ENCODE measurements at regions not wholly inside any gene's neighbourhood (a gene's known extent, or its start where the extent isn't known, plus 50 kb on each side); places are given as distances from the start of the nearest gene placed in this dataset.
A peak's percentile ranks its signal among the peaks of the same experiment; 100 is the strongest.

- intact Hi-C loops (cut with DNase I): no loop called here
- peak in 1 of 10 donors; percentile 62 for DNase-seq
Measured at GRCh38 chr5:8306288-8306896, 437.4 kb downstream of the MTRR start.

- DNase-seq: no peak
- intact Hi-C loops (cut with DNase I): no loop called here
Measured at GRCh38 chr5:8314965-8315364, 446.0 kb downstream of the MTRR start.

GRCh38 chr5:8316608-8317280 lies 447.8 kb downstream of the MTRR start:
- intact Hi-C loops (cut with DNase I): no loop called here
- DNase-seq: no peak

DNA sequence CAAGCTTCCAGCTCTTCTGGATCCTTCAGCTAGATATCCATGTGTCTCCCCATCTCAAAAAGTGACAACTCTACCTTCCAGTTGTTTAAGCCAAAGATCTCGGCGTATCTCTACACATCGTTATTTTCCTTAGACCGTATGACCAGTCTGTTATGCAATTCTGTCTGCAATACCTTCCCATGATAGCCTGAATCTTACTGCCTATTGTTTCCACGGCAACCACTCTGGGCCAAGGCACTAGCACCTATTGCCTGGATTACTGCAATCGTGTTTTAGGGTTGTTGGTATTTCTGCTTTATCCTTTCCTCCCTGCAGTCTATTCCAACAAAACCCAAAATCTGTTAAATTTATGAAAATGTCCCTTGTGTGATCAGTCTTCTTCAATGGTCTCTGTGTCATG lies 448.4 kb downstream of the MTRR start:
- intact Hi-C loops (cut with DNase I): no loop called here
- DNase-seq: no peak

DNA sequence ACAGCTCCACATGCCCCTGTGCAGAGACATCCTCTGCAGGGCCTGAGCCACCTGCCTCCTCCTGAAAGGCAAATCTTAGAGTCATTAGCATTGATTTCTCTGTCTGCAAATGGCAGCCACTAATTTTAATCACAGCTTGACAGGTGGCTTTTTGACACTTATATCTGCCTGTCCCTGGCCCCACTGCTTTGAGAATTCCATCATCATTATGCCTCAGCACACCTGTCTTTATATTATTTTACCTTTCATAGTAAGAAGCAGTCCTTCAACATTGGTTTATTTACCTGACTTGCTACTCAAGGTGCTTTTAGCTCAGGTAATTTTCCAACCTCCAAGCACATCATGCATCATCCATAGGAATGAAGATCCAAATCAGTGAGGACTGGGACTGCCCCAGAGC lies 451.3 kb downstream of the MTRR start:
- intact Hi-C loops (cut with DNase I): no loop called here
- no peak for DNase-seq

GRCh38 chr5:8321272-8321671 lies 452.3 kb downstream of the MTRR start:
- intact Hi-C loops (cut with DNase I): no loop called here
- DNase-seq: no peak

DNA sequence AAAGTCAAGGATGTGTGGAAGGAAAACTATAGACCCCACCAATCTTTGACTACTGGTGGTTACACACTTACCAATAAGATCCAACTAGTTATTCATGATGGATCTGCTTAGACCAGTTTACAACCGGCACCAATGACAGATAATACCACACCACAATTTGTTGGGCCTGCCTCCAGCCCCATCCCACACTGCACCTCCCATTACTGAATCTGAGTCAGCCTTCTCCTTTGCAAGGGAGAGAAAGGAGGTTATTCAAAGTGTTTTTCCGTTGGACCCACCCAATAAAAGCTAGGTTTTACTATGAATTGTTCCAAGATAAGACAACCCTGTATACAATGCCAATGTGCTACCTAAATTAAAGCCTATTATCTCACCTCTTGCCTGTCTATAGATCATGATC lies 453.5 kb downstream of the MTRR start:
- intact Hi-C loops (cut with DNase I): no loop called here
- no peak for DNase-seq

DNA sequence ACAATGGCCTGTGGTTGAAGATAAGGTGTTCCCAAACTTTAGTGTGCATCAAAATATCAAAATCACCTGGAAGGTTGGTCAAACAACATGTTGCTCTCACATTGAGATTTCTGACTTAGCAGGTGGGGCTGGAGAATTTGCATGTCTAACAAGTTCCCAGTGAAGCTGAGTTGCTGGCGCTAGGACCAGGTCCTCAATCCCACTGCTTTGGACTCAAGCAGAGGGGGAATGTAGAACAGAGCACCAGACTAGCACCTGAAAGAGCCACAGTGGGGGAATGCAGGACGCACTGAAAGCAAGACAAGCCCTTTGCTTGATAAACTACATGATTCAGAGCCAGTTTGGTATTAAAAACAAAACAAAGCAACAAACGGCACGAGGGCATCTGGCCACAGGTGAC lies 458.1 kb downstream of the MTRR start:
- no peak for DNase-seq
- intact Hi-C loops (cut with DNase I): no loop called here

DNA sequence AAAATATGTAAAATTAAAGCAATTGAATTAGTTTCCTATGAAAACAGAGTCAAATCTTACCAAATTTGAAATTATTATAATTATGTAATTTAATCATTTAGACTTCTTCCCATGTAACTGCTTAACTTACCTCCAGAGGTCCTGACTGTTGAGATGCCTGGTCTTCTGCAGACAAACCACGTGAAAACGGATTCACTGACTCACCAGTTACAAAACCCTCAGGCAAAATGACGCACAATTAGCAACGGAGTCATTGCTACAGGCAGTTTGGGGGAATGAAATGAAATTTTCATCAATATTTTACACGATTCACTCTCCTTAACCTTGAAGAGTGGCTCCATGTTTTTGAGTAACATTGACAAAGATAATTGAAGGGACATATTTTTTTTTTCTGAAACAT lies 460.8 kb downstream of the MTRR start:
- DNase-seq: no peak
- intact Hi-C loops (cut with DNase I): no loop called here

- DNase-seq: no peak
- intact Hi-C loops (cut with DNase I): no loop called here
Measured at GRCh38 chr5:8332666-8333445, 463.9 kb downstream of the MTRR start.

GRCh38 chr5:8333485-8333884 lies 464.5 kb downstream of the MTRR start:
- DNase-seq: peak in 4 of 10 donors; percentile 25 to 73 (median 43)
- intact Hi-C loops (cut with DNase I): no loop called here

- intact Hi-C loops (cut with DNase I): no loop called here
- peak in 2 of 10 donors; percentile 24 to 53 for DNase-seq
Measured at GRCh38 chr5:8333977-8334376, 465.0 kb downstream of the MTRR start.

GRCh38 chr5:8340261-8340660 lies 471.3 kb downstream of the MTRR start:
- intact Hi-C loops (cut with DNase I): no loop called here
- DNase-seq: peak in 1 of 10 donors; percentile 76

GRCh38 chr5:8340739-8341344 lies 471.9 kb downstream of the MTRR start:
- intact Hi-C loops (cut with DNase I): no loop called here
- no peak for DNase-seq

- no peak for DNase-seq
- intact Hi-C loops (cut with DNase I): no loop called here
Measured at GRCh38 chr5:8341406-8341805, 472.5 kb downstream of the MTRR start.

DNA sequence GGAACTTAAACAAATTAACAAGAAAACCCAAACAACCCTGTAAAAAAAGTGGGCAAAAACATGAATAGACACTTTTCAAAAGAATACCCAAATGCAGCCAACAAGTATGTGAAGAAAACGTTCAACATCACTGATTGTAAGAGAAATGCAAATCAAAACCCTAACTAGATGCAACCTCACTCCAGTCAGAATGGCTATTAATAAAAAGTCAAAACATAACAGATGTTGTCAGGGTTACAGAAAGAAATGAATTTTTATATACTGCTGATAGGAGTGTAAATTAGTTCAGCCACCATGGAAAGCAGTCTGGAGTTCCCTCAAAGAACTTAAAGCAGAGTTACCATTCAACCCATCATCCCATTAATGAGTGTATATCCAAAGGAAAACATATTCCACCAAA lies 479.0 kb downstream of the MTRR start:
- no peak for DNase-seq
- intact Hi-C loops (cut with DNase I): no loop called here

DNA sequence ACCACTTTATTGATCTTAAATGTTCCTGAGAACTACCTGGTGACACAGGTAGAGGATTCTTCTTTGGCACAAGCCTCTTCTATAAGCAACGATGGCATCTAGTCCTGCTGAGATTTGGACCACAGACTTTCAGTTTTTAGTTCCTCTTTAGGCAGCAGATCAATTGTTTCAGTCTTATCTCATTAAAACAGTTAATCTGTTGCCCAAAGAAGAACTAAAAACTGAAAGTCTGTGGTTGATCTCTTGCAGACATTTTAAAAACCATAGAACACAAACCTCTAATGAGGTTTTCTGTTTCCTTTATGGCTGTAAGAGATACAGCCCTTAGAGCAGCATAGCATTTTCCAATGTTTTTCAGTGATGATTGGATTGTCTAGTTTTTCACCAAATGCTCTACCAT lies 480.9 kb downstream of the MTRR start:
- DNase-seq: no peak
- intact Hi-C loops (cut with DNase I): no loop called here

GRCh38 chr5:8350644-8351339 lies 481.8 kb downstream of the MTRR start:
- no peak for DNase-seq
- intact Hi-C loops (cut with DNase I): no loop called here

DNA sequence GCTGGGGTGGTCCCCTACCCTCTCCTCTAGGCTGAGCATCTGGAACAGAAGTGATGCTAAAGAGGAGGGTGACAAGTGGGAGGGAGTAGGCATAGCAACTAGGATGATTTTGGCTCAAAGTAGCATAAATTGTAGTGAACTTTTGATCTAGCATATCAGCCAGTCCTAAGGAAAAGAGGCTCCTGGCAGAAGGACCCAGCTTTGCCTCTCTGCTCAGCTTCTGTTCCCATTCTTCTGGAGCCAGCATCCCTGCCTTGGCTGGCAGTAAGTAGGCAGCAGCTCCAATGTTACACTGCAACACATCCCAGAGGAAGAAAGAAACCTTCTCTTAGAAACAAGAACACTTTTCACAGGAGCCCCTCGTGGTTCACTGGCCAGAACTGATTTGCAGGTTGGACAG lies 487.0 kb downstream of the MTRR start:
- DNase-seq: no peak
- intact Hi-C loops (cut with DNase I): no loop called here

DNA sequence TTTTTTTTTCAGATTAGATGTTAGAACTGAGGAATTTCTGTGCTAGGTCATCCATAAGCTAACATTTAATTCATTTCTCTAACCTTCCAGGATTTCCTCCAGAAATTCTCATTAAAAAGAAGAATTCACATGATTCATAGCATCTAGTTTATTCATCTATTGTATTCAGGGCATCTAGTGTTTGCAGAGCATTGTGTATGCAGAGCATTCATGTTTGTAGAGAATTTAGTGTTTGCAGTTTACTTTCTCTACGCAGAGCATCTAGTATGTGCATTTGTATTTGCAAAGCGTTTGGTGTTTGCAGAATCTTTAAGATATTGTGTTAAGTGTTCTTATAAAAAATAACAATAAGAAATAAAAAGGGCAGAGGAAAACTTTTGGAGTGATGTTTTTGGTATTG lies 491.1 kb downstream of the MTRR start:
- intact Hi-C loops (cut with DNase I): no loop called here
- no peak for DNase-seq

- no peak for DNase-seq
- intact Hi-C loops (cut with DNase I): no loop called here
Measured at GRCh38 chr5:8362495-8362894, 493.5 kb downstream of the MTRR start.

Measured in posterior cingulate gyrus (tissue), 11 donors.